DND-41 (cell line): ENCODE measurements at regions not wholly inside any gene's neighbourhood (a gene's known extent, or its start where the extent isn't known, plus 50 kb on each side); places are given as distances from the start of the nearest gene placed in this dataset.
"Not testable (repeated sequence)": the region's sequence is repeated elsewhere in the genome, so short reads cannot be mapped to it uniquely, and the experiment has no call there.

Experiments
- ATAC-seq: fragments of 200-7000 bp; cut with Tn5 transposase; 3 replicates; pipeline ENCODE4 v1.9.1; 2021; ENCODE audit warnings: low read depth; ENCODE audit not compliant: insufficient read depth
- DNase-seq: peaks from one replicate; pipeline ENCODE4 v3.0.0-alpha.2; 2020
- H2AFZ ChIP-seq: 2 replicates; pipeline ENCODE4 v1.6.0; 2012; ENCODE audit warnings: low read depth, low read length
- H3K27ac ChIP-seq: 2 replicates; pipeline ENCODE4 v1.5.1; 2012; ENCODE audit warnings: low read length, inconsistent platforms
- H3K27me3 ChIP-seq: fragments of 200-600 bp; sonication (generic); 2 replicates; pipeline ENCODE4 v1.6.0; 2012; ENCODE audit warnings: low read length, mild to moderate bottlenecking, inconsistent platforms; ENCODE audit not compliant: insufficient read depth, poor library complexity
- H3K36me3 ChIP-seq: 2 replicates; pipeline ENCODE4 v1.5.1; 2012; ENCODE audit warnings: low read length, inconsistent platforms; ENCODE audit not compliant: insufficient read depth
- H3K4me1 ChIP-seq: 2 replicates; pipeline ENCODE4 v1.5.1; 2012; ENCODE audit warnings: mild to moderate bottlenecking, low read length; ENCODE audit not compliant: insufficient read depth
- H3K4me2 ChIP-seq: 2 replicates; pipeline ENCODE4 v1.6.0; 2012; ENCODE audit warnings: mild to moderate bottlenecking, moderate library complexity, low read length, inconsistent platforms; ENCODE audit not compliant: insufficient read depth
- H3K4me3 ChIP-seq, 2 experiments: fragments of 200-600 bp in 1 of 2; shearing (Covaris generic) in 1 of 2; 2 replicates each; pipeline ENCODE4 v1.5.1; 2012 to 2016; ENCODE audit warnings: inconsistent platforms in 2 of 2, low read length in 2 of 2, mild to moderate bottlenecking in 2 of 2, low read depth in 1 of 2, moderate library complexity in 1 of 2
- H3K79me2 ChIP-seq: 2 replicates; pipeline ENCODE4 v1.6.0; 2012; ENCODE audit warnings: low read length, inconsistent platforms; ENCODE audit not compliant: insufficient read depth
- H3K9ac ChIP-seq: 2 replicates; pipeline ENCODE4 v1.6.0; 2012; ENCODE audit warnings: low read depth, mild to moderate bottlenecking, inconsistent platforms, low read length, moderate library complexity
- H3K9me3 ChIP-seq: 2 replicates; pipeline ENCODE4 v1.5.1; 2012; ENCODE audit warnings: low read length, moderate library complexity, mild to moderate bottlenecking, inconsistent platforms; ENCODE audit not compliant: insufficient read depth, severe bottlenecking
- H4K20me1 ChIP-seq: 2 replicates; pipeline ENCODE4 v1.6.0; 2012; ENCODE audit warnings: low read length; ENCODE audit not compliant: insufficient read depth
- CTCF ChIP-seq: IDR thresholded peaks from 2 replicates; pipeline ENCODE4 v1.5.1; 2012; ENCODE audit warnings: borderline replicate concordance, low read length, moderate library complexity, mild to moderate bottlenecking; ENCODE audit not compliant: poor library complexity, severe bottlenecking; ENCODE audit errors: extremely low read depth
- EZH2 ChIP-seq: IDR thresholded peaks from 3 replicates; pipeline ENCODE4 v1.6.1; 2012; ENCODE audit warnings: borderline replicate concordance, low read depth, mild to moderate bottlenecking, moderate library complexity, low read length, inconsistent platforms; ENCODE audit not compliant: severe bottlenecking

GRCh38 chr21:32073593-32073992, 200.8 kb downstream of the HUNK start:
- no peak overlapping the region for H3K4me3 ChIP-seq
- no peak overlapping the region for H3K4me2 ChIP-seq
- peaks cover 9% of the 10 kb centered on the region for H3K27me3 ChIP-seq
- no peaks in the 10 kb centered on the region for H3K79me2 ChIP-seq
- peaks cover 3% of the 10 kb centered on the region; the same call in 1 of the 2 replicates for H4K20me1 ChIP-seq
- H3K27ac ChIP-seq = no peak overlapping the region
- no peak overlapping the region for H3K9ac ChIP-seq
- ATAC-seq (no peak), DNase-seq (no peak)
- no peaks in the 10 kb centered on the region for H3K9me3 ChIP-seq
- no peaks in the 10 kb centered on the region for H3K36me3 ChIP-seq
- TF ChIP-seq EZH2 (no peak), CTCF (no peak)
- no peak overlapping the region for H2AFZ ChIP-seq
- H3K4me1 ChIP-seq = no peaks in the 10 kb centered on the region

GRCh38 chr21:32073190-32073589, 200.4 kb downstream of the HUNK start:
- H2AFZ ChIP-seq = no peak overlapping the region
- H3K9ac ChIP-seq = no peak overlapping the region
- H3K4me2 ChIP-seq = no peak overlapping the region
- DNase-seq (no peak), ATAC-seq (no peak)
- H3K36me3 ChIP-seq = no peaks in the 10 kb centered on the region
- no peaks in the 10 kb centered on the region for H3K9me3 ChIP-seq
- TF ChIP-seq CTCF (no peak), EZH2 (no peak)
- H3K27ac ChIP-seq = no peak overlapping the region
- no peaks in the 10 kb centered on the region for H3K79me2 ChIP-seq
- no peaks in the 10 kb centered on the region for H3K4me1 ChIP-seq
- peaks cover 9% of the 10 kb centered on the region for H3K27me3 ChIP-seq
- peaks cover 3% of the 10 kb centered on the region; the same call in 1 of the 2 replicates for H4K20me1 ChIP-seq
- no peak overlapping the region for H3K4me3 ChIP-seq

DNA sequence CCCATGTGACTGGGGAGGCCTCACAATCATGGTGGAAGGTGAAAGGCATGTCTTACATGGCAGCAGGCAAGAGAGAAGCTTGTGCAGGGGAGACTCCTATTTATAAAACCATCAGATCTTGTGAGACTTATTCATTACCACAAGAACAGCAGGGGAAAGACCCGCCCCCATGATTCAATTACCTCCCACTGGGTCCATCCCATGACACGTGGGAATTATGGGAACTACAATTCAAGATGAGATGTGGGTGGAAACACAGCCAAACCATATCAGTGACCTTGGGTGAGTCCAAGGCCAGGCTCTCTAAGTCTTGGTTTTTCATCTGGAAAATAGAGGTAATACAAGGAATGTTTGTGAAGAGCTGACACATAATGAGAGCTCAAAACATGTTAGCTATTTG, 198.8 kb downstream of the HUNK start:
- DNase-seq, ATAC-seq, H2AFZ ChIP-seq, H3K79me2 ChIP-seq, H3K9ac ChIP-seq, H3K4me2 ChIP-seq, H3K4me3 ChIP-seq, H3K27me3 ChIP-seq, H3K9me3 ChIP-seq, H3K36me3 ChIP-seq, H3K27ac ChIP-seq, H3K4me1 ChIP-seq, H4K20me1 ChIP-seq: not testable (repeated sequence)

- H3K79me2 ChIP-seq = no peaks in the 10 kb centered on the region
- no peak overlapping the region for H3K4me2 ChIP-seq
- no peak overlapping the region for H3K4me3 ChIP-seq
- no peak overlapping the region for H3K9ac ChIP-seq
- no peaks in the 10 kb centered on the region for H3K27me3 ChIP-seq
- no peaks in the 10 kb centered on the region for H3K9me3 ChIP-seq
- TF ChIP-seq EZH2 (no peak), CTCF (no peak)
- H3K4me1 ChIP-seq = no peaks in the 10 kb centered on the region
- no peaks in the 10 kb centered on the region for H3K36me3 ChIP-seq
- H2AFZ ChIP-seq = no peak overlapping the region
- DNase-seq (no peak), ATAC-seq (no peak)
- no peaks in the 10 kb centered on the region for H4K20me1 ChIP-seq
- H3K27ac ChIP-seq = no peak overlapping the region
Measured at GRCh38 chr21:32070676-32071330, 198.0 kb downstream of the HUNK start.
